Fibroblast of pulmonary artery (primary cell): ENCODE measurements at regions not wholly inside any gene's neighbourhood (a gene's known extent, or its start where the extent isn't known, plus 50 kb on each side); places are given as distances from the start of the nearest gene placed in this dataset.

ENCODE experiments used
- DNase-seq: peaks from one replicate; pipeline ENCODE4 v3.0.0-alpha.2; 2010; ENCODE audit warnings: low read depth
- H3K4me3 ChIP-seq: replicated peaks from 2 replicates; pipeline ENCODE4 v1.5.1; 2011; ENCODE audit warnings: low read depth, mild to moderate bottlenecking, control low read depth, low read length, moderate library complexity
- TF ChIP-seq, protein P1 (sequence below): IDR thresholded peaks from 2 replicates; pipeline ENCODE4 v1.5.1; 2011; ENCODE audit warnings: mild to moderate bottlenecking, control low read depth, low read length, inconsistent platforms; ENCODE audit errors: missing control alignments

DNA sequence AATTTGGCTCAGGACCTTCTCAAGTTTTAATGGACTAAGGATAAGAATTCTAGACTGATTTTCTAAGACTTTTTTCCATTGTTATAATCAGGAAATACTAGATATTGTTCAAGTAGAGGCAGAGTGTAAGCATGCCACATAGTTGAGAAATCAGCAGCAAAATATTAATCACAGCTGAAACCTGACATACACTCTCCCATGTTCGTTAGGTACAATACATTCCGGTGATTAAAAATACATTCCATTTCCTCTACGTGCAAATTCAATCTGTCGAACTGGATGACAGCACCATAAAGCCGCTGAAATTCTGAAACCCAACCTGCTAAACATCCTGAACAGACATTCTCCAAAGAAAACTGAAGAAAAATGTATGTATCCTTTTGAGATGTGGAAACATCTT is 587.6 kb upstream of the DIPK2B start:
- no peak overlapping the region for H3K4me3 ChIP-seq
- TF ChIP-seq, protein P1, sequence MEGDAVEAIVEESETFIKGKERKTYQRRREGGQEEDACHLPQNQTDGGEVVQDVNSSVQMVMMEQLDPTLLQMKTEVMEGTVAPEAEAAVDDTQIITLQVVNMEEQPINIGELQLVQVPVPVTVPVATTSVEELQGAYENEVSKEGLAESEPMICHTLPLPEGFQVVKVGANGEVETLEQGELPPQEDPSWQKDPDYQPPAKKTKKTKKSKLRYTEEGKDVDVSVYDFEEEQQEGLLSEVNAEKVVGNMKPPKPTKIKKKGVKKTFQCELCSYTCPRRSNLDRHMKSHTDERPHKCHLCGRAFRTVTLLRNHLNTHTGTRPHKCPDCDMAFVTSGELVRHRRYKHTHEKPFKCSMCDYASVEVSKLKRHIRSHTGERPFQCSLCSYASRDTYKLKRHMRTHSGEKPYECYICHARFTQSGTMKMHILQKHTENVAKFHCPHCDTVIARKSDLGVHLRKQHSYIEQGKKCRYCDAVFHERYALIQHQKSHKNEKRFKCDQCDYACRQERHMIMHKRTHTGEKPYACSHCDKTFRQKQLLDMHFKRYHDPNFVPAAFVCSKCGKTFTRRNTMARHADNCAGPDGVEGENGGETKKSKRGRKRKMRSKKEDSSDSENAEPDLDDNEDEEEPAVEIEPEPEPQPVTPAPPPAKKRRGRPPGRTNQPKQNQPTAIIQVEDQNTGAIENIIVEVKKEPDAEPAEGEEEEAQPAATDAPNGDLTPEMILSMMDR: no peak
- DNase-seq: peak; percentile 79

DNA sequence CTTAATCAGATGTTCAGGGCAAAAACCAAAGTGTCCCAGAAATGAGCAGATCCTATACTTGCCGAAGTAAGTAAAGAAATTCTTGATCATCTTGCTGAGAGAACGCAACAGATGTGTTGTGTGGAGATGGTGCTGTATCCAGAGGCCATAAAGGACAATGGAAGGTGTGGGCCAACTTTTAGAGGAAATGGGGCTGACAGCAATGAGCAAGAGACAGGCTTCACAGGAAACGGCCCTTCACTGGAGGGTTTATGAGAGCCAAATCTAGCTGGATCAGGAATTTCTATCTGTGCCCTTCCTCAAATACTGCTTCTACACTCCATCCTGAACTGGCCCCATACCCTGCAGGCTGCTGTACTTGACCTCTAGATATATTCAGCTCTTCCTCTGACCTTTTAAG is 583.9 kb upstream of the DIPK2B start:
- no peak for DNase-seq
- H3K4me3 ChIP-seq: no peak overlapping the region
- TF ChIP-seq, protein P1: no peak

DNA sequence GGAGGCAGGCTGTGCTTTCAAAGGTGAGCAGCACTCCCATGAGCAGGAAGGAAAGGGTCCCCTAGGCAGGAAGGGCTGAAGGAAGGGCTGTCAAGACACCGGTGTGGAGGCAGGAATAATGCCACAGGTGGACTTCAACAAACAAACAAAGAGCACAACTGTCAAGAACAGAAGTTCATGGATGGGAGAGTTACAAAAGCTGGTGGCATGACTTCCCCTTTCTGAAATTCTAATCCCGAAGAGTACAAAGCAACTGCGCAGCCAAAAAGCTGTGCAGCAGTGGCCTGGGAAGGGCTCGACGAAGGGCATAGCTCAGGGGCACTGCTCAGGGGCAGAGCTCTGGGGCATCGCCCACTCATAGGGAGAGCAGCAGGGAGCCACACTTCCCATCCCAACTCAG is 582.3 kb upstream of the DIPK2B start:
- TF ChIP-seq, protein P1: no peak
- no peak overlapping the region for H3K4me3 ChIP-seq
- no peak for DNase-seq

DNA sequence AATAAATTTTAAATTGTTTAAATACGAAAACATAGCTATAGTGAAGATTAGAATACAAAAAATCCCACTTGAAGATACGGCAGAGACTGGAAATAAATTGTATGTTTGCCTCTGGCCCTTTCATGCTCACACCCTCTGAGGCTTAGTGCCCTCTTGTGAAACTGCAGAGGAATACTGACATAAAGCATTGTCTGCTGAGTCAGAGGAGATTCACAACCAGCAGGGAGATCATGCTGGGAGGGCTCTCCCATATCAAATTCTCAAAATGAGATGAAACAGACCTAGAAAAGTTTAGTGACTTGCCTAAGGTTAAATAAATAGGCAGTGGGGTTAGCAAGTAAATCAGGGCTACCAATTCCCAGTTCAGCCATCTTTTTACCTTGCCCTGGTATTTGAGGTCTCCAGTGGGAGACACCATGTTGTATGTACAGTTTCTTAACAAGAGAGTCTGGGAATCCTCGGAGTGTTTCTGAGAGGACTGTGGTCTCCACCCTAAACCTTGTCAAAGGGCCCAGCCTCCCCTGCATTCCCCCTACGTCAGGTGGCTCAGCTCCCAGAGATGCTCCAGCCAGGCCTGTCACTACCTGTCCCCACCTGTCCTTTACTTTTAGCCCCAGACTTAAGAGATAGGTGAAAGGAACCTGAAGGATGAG is 581.4 kb upstream of the DIPK2B start:
- TF ChIP-seq, protein P1: peak; percentile 36
- peak; percentile 72 for DNase-seq
- H3K4me3 ChIP-seq: no peak overlapping the region

DNA sequence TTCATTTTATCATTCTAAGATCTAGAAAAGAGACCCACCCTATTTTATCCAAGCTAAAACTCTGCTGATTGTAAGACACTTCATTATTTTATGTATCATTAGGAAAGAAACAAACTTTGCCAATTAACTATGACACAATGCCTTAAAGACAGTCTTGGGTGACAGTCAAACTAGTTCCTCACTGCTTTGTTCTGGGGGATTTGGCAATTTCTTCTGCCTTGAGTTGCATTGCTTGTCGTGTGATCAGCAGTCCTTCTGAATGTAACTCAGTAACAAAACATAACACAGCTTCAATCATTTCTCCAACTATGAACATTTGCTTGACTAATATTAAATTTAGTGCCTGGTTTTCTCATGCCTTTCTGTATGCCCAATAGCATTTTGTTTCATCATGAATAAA is 577.9 kb upstream of the DIPK2B start:
- no peak overlapping the region for H3K4me3 ChIP-seq
- no peak for DNase-seq
- TF ChIP-seq, protein P1: no peak

DNA sequence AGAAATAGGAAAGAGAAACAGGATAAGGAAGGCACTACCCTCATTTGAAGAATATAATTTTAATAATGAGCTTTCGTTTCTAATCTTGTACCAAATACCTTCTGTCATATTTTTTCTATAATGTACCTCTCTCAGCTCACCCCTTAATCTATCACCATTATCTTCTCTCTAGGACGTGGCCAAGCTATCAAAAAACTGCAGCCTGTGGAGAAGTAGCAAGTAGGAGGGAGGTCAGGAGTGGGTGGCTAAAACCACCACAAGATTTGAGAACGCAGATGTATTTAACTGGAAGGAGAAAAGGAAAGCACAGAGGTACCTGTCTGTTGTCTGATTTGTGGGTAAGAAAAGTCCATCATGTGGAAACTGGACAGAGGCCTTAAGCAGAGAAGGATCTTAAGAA is 576.7 kb upstream of the DIPK2B start:
- TF ChIP-seq, protein P1: no peak
- no peak for DNase-seq

DNA sequence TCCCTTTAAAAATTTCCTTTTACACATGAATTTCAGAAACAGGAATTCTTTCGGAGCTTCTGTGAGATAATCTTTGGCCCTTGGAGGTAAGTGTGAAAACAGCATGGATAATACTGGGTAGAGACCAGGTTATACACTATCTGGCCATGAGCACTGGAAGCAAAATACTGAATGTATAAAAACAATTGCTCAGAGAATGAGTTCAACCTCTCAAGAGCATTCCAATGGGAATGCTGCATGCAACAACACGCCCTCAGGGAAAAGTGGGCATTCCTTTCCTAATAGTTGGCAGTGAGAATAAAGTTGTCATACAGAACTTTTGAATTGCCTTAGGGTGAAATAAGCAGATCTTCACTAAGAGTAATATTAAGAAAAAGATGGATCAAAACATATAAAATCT is 574.8 kb upstream of the DIPK2B start:
- peak overlapping the region; percentile 25 for H3K4me3 ChIP-seq
- TF ChIP-seq, protein P1: no peak
- DNase-seq: peak; percentile 70

More for the DNA sequence above, 576.7 kb upstream of the DIPK2B start:
- H3K4me3 ChIP-seq: no peak overlapping the region
